ENCODE measurements at regions not wholly inside any gene's neighbourhood (a gene's known extent, or its start where the extent isn't known, plus 50 kb on each side); places are given as distances from the start of the nearest gene placed in this dataset.

DNA sequence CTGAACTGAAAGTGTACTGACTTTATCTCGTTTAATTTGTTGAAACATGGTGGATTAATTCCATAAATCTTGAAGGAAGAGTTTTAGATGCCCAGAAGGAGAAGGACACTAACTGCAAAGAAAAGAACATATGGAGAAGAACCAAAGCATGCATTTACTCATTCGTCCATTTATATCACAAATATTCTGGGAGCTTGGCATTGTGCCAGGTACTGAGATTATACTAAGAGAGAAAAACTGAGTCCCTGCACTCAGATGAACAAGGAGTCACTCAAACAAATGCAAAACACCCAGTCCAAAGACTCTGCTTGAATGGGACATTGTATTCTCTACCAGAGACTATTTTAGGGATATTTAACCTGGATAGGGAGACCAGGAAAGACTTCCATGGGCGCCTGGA lies 588.0 kb upstream of the MGMT start:
- TF ChIP-seq, protein P1, sequence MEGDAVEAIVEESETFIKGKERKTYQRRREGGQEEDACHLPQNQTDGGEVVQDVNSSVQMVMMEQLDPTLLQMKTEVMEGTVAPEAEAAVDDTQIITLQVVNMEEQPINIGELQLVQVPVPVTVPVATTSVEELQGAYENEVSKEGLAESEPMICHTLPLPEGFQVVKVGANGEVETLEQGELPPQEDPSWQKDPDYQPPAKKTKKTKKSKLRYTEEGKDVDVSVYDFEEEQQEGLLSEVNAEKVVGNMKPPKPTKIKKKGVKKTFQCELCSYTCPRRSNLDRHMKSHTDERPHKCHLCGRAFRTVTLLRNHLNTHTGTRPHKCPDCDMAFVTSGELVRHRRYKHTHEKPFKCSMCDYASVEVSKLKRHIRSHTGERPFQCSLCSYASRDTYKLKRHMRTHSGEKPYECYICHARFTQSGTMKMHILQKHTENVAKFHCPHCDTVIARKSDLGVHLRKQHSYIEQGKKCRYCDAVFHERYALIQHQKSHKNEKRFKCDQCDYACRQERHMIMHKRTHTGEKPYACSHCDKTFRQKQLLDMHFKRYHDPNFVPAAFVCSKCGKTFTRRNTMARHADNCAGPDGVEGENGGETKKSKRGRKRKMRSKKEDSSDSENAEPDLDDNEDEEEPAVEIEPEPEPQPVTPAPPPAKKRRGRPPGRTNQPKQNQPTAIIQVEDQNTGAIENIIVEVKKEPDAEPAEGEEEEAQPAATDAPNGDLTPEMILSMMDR (IDR thresholded peaks at IDR 0.05; ENCODE audit: poor library complexity), result no peak
- TF ChIP-seq EZH2 (IDR thresholded peaks at IDR 0.05; ENCODE audit: borderline replicate concordance) (no peak), EZH2phosphoT487 (IDR thresholded peaks at IDR 0.05; ENCODE audit: low read depth, severe bottlenecking, unreplicated experiment) (no peak)
